HG03521 (cell line): ENCODE measurements at regions not wholly inside any gene's neighbourhood (a gene's known extent, or its start where the extent isn't known, plus 50 kb on each side); places are given as distances from the start of the nearest gene placed in this dataset.

Experiments used
- ATAC-seq: cut with Tn5 transposase; IDR thresholded peaks from one replicate; pipeline ENCODE4 v1.9.1; 2021; ENCODE audit warnings: mild to moderate bottlenecking, moderate library complexity; ENCODE audit not compliant: unreplicated experiment

- ATAC-seq: no peak
These were observed 254.1 kb downstream of the DHX35 start for GRCh38 chr20:39216195-39216594.

DNA sequence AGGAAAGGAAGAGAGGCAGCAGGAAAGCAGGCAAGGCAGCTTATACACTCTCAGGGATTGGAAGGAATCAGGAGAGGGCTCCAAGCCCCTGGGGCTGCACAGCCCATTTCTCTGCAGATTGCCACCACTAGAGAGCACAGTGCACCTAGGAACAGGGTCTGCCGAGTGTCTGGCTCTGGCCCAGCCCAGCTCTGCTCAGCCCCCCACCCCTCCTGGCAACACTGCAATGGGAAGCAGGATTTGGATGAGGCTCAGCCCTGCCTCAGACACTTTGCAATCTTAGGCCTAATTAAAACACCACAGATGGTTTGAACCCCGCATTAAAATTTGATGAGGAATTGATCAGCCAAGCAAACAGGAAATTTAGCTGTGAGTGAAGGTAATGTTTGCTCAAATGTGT lies 252.7 kb downstream of the DHX35 start:
- no peak for ATAC-seq

- ATAC-seq: no peak
These were observed 251.5 kb downstream of the DHX35 start for GRCh38 chr20:39213476-39214145.

GRCh38 chr20:39211060-39211748 lies 249.1 kb downstream of the DHX35 start:
- no peak for ATAC-seq

DNA sequence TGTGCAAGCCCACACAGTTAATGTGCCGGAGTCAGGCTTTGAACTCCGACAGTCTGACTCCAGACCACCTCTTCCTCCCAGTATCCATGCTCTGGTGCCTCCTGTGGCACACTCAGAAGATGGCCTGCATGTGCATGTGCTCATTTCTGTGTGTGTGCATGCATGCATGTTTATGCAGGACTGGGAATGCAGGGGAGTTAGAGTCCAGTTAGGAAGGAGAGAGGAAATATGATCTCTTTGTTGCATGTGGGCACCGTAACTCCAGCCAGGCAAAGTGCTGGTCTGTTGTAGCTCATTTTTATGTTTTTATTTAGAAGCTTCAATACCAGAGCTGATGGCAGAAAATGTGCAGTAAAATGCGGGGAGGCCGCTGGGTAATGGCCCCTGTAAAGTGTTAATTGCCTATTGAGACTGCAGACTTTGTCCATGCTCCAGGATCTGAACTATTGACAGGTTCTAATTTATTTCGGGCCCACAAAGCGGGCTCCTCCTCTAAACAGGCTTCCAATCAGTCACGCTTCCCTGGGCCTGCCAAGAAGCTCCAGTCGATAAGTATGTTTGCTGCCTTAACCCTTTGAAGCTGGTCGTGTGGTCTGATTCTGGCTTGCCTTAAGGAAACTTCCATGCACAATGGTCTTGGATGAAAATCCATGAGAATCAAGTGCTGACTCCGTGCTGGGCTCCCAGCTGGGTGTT lies 248.3 kb downstream of the DHX35 start:
- no peak for ATAC-seq

DNA sequence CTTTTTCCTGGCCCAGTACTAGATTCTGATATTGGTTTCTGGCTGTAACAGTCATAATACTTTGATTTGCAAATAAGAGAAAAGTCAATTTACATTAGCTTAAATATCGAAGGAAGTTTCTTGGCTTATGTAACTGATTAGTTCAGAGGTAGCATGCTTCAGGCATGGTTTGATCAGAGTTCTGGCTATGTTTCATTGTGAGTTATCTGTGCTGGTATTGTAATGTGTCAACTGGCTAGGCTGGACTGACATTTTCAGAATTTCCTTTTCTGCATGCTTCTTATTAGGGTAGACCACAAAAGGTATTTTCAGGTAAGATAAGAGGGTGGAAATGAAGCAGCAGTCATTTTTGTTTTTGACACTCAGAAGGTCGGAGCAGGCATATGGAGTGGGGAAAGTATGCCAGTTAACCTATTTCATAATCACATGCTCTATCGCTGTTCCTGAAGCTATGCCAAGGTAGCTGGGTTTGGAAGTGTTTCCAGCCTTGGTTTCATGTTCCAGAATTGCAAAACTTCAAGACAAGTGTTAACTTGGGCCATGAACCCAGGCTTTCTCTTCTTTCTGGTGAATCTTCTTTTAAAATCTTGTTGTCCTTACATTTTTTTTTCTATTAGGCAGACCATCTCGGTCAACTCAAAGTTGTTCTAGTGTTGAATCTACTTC lies 244.9 kb downstream of the DHX35 start:
- ATAC-seq: no peak

GRCh38 chr20:39195582-39196021 lies 233.5 kb downstream of the DHX35 start:
- no peak for ATAC-seq

- ATAC-seq: no peak
These were observed 228.8 kb downstream of the DHX35 start for GRCh38 chr20:39190666-39191570.

DNA sequence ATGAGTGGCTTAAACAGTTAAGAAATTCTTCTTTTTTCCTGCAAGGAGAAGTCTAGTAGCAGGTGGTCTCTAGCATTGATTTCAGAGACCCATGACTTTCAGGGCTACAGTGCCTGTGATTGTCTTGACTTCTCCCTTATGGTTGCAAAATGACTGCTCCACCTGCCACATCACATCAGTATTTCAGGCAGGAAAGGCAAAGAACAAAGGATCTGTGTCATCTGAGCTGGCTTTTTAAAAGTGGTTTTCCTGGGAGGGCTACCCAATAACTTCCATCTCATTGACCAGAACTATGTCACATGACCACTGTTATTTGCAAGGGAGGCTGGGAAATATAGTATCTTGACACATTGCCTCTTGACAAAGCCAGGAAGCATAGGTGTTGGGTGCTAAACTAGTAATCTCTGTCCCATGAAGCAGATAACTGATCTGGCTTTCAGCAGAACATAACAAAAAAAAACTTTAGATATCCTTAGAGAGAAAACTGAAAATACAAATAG lies 226.2 kb downstream of the DHX35 start:
- ATAC-seq: no peak

DNA sequence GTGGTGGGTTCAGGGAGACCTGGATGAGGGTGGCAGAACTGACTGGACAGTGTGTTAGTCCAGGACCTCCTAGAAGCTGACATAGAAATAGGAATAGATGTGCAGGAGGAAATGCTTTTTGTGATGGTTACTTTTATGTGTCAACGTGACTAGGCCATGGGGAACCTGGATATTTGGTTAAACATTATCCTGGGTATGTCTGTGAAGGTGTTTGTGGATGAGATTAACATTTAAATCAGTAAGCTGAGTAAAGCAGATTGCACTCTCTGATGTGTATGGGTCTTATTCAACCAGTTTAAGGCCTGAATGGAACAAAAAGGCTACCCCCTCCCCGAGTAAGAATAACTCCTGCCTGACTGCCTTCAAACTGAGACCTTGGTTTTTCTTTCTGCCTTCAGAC lies 219.3 kb downstream of the DHX35 start:
- no peak for ATAC-seq

GRCh38 chr20:39176457-39176856 lies 214.3 kb downstream of the DHX35 start:
- ATAC-seq: no peak

DNA sequence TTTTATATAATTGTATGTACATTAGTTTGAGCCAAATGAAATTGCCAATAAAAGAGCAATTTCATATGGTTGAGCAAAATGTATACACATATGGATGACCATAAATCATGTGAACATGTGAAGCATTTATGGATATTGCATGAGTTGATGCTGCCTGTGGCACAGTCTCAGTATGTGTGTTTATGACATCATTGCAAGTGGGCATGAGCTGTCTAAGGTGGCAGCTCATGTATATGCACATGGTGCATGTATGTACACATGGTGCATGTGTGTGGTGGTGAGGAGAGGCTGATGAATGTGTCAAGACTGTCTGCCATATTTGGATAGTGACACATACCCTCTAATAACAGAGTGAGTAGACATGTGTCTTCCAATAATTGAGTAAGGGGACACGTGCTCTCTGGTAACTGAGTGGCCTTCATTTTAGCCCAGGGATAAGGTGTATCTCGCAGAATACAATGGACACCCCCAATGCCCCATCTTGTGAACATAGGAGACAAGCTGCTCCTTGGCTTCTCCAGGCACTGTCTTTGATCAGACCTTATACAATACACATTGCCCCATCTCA lies 208.8 kb downstream of the DHX35 start:
- no peak for ATAC-seq

DNA sequence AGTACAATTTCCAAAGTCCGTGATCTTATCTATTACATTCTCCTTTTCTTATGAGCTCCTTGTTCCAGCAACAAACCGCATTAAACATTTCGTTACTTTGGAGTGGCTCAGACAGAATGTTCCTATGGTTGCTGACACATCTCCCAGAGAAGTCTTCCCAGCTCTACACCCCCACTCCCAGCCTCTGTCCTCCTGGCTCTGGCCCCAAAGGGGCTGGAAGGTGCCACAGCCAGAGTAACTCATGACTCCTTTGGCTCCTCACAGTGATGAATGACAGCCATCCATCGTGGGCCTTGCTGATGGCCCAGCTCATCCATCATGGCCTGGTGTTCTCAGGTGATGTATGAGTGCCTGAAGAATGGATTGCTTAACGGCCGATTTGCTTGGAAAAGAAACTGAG lies 203.0 kb downstream of the DHX35 start:
- ATAC-seq: no peak

DNA sequence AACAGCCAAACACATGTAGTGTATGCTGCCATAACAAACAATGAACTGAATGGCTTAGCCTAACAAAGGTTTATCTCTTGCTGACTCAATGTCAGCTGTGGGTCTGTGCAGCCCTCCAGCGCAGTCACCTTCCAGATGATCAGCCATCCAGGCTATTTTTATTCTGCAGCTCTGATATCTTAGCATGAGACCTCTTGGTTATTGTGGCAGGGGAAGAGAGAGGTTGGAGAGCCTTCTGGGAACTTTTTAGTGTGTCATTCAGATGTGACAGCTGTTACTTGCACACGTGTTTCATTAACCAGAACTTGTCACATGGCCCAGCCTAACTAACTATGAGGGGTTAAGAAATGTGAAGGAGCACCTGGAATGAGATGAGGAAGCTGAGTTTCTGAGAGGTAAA lies 202.5 kb downstream of the DHX35 start:
- no peak for ATAC-seq

DNA sequence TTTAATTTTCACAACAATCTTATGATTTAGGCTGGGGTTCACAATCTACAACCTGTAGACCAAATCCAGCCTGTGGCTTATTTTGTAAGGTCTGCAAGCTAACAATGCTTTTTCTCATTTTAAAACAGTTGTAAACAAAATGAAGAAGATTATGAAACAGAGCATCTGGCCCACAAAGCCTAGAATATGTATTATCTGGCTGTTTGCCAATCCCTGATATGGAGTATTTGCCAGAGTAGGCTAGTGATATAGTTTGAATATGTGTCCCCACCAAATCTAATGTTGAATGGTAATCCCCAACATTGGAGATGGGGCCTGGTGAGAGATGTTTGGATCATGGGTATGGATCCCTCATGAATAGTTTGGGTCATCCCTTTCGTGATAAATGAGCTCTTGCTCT lies 201.8 kb downstream of the DHX35 start:
- ATAC-seq: no peak

DNA sequence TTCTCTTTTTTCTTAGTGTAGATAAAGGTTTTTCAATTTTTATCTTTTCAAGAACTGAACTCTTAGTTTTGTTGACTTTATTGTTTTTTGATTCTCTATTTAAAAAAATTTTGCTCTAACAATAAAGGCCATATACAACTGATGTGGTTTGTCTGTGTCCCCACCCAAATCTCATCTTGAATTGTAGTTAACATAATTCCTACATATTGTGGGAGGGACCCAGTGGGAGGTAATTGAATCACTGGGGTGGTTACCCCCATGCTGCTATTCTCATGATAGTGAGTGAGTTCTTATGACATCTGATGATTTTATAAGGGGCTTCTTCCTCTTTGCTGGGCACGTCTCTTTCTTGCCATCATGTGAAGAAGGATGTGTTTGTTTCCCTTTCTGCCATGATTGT lies 199.8 kb downstream of the DHX35 start:
- ATAC-seq: no peak

DNA sequence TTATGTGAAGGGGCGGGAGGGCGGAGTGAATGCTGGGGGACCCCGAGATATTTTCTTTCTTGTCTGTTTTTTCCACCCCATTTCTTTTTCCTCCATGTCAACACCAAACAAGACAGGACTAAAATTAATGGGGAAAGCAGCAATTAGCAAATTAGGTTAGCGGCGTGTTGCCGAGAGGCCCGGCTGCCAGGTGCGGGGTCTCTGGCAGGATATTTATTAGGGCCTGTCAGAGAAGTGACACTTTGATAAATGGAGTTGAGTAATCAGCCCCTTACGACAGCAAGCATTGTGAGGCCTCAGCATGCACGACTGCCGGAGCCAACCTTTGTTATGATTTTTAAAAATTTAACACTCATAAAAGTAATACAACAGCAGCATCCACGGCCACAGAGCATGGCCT lies 193.8 kb downstream of the DHX35 start:
- ATAC-seq: no peak

DNA sequence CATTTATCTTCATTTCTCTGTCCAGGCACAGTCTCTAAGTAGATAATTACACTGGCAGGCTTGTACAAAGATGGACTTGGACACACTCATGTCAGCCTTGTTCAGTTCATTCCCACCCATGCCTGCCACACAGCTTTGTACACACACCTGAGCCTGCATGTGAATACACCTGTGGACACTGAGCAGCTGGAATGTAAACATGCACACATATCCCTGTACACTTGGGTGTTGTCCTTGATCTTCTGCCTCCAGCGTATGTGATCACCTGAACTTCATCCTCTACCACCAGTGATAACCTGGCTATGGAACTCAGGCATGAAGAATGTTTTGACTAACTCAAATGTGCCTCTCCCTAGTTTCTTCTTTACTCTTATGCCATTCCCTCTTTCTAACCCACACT lies 190.6 kb downstream of the DHX35 start:
- no peak for ATAC-seq

- no peak for ATAC-seq
These were observed 190.0 kb downstream of the DHX35 start for GRCh38 chr20:39152126-39152525.

GRCh38 chr20:39150501-39150900 lies 188.4 kb downstream of the DHX35 start:
- no peak for ATAC-seq
